ENCODE measurements at regions not wholly inside any gene's neighbourhood (a gene's known extent, or its start where the extent isn't known, plus 50 kb on each side); places are given as distances from the start of the nearest gene placed in this dataset.

DNA sequence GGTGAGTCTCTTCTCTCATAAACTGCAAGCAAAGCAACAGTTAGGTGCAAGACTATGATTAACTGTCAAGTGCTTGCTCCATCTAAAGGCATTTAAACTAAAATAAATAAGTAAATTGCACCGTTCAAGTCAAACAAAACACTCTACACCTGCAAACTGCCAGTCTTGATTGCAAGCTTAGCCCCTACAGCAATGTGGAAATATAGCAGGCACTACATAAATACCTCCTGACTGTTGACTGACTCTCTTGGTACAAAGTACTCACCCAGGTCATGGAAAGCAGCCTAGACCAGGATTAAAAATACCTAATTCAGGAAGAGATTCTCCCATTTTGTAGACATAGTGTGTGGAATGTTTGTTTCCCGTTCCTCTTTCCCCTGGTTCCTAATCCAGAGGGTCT is 176.6 kb upstream of the KLHL29 start:
- TF ChIP-seq EZH2phosphoT487 (IDR thresholded peaks at IDR 0.05) = no peak
- TF ChIP-seq, protein P1, sequence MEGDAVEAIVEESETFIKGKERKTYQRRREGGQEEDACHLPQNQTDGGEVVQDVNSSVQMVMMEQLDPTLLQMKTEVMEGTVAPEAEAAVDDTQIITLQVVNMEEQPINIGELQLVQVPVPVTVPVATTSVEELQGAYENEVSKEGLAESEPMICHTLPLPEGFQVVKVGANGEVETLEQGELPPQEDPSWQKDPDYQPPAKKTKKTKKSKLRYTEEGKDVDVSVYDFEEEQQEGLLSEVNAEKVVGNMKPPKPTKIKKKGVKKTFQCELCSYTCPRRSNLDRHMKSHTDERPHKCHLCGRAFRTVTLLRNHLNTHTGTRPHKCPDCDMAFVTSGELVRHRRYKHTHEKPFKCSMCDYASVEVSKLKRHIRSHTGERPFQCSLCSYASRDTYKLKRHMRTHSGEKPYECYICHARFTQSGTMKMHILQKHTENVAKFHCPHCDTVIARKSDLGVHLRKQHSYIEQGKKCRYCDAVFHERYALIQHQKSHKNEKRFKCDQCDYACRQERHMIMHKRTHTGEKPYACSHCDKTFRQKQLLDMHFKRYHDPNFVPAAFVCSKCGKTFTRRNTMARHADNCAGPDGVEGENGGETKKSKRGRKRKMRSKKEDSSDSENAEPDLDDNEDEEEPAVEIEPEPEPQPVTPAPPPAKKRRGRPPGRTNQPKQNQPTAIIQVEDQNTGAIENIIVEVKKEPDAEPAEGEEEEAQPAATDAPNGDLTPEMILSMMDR (IDR thresholded peaks at IDR 0.05) = no peak
- no peak for TF ChIP-seq EZH2 (IDR thresholded peaks at IDR 0.05)
